NCI-H524 treated with DMSO at 0.1 percent for 48 hours (cell line): ENCODE measurements at regions not wholly inside any gene's neighbourhood (a gene's known extent, or its start where the extent isn't known, plus 50 kb on each side); places are given as distances from the start of the nearest gene placed in this dataset.
A peak's percentile ranks its signal among the peaks of the same experiment; 100 is the strongest.
"Not testable (repeated sequence)": the region's sequence is repeated elsewhere in the genome, so short reads cannot be mapped to it uniquely, and the experiment has no call there.

Experiments used
- DNase-seq: peaks from one replicate; lab custom pipeline; 2025; lab: John Stamatoyannopoulos, UW

DNA sequence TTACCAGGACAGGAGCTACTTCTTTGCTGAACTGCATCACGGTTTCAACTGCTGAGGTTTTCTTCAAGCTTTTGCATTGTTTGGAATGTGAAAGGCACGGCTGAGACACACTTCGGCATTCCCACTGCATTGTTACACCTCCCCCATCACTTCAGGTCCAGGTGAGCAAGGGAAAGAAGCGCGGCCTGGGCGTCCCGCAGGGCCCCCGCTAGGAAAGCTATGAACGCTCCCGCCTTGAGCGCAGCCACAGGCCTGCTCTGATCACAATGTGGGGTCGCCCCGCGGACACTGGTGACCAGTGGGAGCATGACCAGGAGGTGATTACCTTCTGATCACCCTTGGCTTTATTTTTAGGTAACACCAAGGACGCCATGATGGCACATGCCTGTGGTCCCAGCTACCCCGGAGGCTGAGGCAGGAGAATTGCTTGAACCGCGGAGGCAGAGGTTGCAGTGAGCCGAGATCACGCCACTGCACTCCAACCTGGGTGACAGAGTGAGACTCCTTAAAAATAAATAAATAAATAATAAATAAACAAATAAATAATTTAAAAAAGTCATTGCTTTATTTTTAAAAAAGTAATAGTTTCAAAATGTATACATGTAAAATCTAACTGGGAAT, 82.2 kb upstream of the ANTXRL start:
- DNase-seq, result not testable (repeated sequence)

DNA sequence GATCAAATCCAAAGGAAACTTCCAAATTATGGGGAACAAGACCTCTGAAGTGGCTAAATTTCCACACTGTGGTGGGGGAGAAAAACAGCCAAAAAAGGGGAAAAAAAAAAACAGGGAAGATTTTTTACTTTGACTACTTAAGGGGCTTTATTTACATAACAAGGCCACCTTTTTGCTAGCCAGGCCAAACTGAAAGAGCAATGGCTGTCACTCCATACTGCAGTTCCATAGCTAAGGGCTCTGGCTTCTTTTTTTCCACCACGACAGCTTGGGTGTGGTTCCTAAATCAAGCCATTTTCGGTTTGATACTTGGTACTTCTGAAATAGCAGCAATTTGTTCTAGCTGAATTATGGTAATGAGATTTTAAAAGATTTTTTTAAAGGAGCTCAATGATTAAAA, 76.4 kb upstream of the ANTXRL start:
- not testable (repeated sequence) for DNase-seq

DNA sequence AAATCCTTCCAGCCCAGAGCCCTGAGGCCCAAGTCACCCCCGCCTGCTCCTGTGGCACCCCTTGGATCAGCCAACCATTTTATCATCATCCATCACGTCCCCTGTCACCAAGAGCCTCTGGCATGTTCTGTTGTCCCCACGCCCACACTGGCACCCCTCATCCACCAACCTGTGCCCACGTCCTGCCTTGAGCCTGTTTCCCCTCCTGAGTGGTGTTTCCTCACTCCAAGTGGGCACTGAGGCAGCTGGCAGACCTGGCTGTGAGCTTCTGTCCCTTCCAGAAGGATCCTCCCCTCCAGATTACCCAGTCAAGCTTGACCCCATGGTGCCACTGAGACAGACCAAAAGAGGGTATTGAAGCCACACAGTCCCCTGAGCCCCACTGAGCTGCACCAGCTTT, 71.4 kb upstream of the ANTXRL start:
- no peak for DNase-seq

DNA sequence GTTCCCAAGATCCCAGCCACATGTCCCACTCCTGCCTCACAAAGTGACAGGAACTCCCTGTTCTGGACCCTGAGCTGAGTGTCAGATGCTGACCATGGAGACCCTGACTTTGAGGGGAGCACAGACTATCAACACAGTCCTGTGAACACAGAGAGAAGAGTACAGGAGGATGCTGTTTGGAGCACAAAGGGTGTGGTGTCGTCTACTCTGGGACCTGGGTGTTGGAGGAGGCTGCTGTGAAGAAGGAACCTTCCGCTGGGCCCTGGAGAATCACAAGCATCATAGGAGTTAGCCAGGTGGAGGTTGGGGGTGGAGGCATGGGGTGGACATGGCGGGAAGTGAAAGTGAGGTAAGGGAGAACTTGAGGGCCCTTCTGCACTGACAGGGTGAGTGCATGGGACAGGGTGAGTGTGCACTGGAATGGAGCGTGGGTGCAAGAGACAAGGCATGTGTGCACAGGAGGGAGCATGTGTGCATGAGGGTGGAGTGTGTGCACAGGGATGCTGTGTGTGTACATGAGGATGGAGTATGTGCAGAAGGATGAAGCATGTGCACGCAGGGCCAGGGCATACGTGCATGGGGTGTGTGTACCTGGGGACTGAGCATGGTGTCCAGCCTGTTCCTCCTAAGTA, 70.7 kb upstream of the ANTXRL start:
- no peak for DNase-seq

DNA sequence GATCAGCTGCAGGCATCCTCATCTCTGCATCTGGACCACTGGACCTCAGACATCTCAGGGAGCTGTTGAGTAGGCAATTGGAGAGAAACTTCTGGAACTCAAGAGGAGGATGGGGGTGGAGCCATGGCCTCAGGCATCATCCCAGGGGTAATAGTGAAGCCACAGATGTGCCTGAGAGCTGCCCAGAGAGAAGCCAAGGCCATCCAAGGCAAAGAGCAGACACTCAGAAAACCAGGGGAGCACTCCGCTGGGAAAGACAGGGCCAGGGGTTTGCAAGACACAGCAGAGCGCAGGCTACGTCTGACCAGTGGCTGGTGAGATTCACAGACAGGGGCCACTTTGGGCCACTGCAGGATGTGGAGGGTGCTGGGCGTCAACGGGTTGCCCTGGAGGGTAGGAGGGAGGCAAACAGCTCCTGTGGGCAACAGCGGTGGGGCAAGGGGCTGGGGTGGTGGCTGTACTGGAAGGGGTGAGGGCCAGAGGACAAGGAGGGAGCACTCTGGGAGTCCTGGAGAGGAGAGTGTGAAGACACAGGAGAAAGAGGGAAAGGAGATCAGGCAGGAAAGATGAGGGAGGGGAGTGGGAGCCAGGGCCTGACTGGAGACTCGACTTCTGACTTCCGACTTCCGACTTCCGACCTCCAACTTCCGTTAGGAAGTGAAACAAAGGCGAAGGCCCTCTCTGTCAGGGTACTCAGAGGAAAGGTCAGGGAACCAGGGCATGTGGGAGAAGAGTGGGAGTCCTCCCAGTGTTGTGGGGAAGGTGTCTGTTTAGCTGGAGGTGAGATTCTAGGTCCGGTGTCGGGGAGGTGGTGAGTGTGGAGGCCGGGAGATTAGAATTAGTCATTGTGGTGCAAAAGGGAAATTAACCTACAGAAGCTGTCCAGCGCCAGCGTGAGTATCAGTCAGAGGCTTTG, 69.7 kb upstream of the ANTXRL start:
- no peak for DNase-seq

DNA sequence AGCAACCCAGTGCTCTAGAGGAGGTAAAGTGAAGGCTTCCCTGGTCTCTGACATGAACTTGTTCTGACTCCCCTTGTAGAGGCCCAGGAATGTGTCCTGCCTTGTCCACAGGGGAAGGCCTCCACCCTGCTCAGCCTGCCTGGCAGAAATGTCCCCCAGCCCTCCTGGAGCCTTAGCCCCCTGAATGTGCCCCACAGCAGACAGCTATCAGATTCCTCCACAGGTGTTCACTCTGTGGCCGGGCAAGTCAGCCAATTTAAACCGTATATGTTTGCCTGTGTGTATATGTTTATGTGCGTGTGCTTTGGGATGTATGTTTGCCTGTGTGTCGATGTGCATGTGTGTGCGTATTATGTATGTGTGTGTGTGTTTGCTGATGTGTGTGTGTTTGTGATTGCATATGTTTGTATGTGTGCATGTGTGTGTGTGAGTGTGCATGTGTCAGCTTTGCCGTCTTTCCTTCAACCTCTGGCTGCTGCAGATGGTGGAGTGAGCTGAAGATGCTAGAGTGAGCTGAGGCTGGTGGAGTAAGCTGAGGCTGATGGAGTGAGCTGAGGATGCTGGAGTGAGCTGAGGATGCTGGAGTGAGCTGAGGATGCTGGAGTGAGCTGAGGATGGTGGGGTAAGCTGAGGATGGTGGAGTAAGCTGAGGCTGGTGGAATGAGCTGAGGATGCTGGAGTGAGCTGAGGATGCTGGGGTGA, 68.9 kb upstream of the ANTXRL start:
- no peak for DNase-seq

DNA sequence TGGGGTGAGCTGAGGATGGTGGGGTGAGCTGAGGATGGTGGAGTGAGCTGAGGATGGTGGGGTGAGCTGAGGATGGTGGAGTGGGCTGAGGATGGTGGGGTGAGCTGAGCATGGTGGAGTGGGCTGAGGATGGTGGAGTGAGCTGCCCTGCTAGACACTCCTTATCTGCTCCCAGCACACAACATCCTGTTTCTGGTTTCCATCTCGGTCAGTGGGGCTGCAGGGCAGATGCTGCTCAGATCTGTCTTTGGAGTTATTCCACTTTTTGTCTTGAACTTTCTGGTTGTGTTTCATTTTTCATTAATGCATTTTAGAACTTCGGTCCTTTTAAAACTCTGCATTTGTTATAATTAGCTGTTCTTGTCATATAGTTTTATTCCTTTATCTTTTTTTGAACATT, 67.9 kb upstream of the ANTXRL start:
- no peak for DNase-seq

DNA sequence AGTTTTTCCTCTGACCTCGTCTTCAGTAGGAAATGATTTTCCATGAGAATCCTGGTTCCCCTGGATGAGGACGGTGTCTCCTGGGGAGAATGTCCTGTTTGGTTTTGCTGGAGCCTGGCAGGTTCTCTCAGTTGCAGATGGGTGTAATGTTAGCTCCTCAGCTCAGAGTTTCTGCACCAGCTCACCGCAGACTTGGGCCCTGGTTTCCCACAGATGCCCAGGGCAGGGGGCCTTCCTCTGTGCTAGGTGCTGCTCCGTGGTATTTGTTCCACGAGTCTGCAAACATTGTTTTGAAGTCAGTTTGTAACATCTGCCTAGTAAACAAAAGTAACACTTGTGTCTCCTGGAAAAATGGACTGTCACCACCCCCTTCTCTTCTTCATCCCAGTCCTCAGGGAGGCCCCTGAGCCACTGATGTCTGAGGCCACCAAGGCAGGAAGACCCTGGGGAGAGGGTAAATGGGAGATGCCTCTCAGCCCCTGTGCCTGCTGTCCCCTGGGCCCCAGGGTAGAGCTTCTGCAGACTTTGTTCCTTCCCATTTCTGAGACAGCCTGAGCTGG, 67.3 kb upstream of the ANTXRL start:
- DNase-seq, result not testable (repeated sequence)

DNA sequence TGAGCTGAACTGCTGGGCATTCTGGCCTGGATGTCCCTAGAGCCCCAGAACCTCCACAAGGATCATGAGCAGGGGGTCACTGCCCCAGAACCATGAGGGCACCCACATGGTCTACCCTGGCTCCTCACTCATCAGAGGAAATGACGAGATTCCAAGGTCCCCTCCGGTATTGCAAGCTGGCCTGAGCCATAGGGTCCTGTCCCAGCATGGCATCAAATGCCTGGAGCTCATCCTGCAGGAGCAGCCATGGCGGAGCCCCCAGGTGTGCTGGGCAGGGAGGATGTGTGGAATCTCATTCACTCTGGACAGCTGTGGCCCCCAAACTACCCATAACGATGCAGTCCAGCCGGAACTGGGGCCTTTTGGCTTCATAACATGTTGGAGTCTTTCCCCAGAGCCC, 66.6 kb upstream of the ANTXRL start:
- no peak for DNase-seq

DNA sequence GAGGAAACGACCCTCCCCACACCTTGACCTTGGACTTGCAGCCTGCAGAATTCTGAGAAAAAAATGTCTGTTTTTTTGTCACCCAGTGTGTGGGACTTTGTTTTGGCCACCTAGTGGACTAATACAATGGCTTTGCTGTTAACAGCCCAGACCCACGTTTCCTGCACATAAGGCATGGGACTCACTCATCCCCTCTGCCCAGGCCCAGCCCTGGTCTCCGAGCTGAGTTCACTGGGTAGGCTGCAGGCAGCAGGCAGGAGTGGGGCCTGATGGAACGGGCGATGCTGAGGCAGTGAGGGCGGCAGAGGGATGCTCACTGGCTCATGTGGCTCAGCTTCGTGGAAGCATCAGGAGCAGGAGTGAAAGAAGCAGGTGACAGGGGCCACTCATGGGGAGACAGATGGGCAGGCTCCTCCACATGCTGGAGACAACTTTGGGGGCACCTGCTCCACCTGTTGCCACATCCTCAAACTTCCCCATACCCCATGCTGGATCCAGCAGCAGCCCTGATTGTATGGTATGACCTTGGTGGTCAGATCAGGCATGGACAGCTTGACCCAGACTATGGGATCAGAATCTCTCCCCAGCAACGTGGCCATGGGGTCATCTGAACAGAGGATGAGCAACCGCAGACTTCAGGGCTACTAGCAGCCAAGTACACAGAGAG, 65.8 kb upstream of the ANTXRL start:
- no peak for DNase-seq

DNA sequence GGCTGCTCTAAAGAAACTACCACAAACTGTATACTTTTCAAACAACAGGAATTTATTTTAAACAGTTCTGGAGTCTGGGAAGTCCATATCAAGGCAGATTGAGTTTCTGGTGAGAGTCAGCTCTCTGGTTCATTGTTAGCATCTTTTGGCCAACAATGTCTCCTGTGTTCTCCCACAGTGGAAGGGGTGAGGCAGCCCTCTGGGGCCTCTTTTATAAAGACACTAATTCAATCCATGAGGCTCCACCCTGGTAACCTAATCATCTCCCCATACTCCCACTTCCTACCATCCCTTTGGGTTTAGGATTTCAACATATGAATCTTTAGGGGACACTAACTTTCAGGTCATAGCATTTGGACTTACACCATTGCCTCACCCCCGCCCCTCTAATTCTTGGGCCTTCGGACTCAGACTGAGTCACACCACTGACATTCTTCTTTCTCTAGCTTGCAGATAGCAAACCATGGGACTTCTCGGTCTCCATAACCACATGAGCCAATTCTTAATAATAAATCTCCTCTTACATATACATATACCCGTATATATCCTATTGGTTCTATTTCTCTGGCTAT, 64.3 kb upstream of the ANTXRL start:
- DNase-seq, result no peak

DNA sequence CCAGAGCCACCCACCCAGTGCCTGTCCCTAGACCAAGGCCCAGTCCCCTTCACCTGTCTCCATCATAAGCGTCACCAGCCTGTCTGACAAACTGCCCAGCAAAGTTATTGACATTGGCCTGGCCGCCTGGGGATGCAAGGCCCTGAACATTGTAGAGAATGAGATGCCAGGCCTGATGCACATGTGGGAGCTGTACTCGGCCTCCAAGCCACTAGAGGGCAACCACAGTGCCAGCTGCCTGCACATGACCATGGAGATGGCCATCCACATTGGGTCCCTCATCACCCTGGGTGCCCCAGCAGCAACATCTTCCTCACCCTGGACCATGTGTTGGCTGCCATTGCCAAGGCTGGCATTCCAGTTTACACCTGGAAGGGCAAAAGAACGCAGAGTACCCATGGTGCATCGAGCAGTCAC, 63.7 kb upstream of the ANTXRL start:
- DNase-seq, result no peak

DNA sequence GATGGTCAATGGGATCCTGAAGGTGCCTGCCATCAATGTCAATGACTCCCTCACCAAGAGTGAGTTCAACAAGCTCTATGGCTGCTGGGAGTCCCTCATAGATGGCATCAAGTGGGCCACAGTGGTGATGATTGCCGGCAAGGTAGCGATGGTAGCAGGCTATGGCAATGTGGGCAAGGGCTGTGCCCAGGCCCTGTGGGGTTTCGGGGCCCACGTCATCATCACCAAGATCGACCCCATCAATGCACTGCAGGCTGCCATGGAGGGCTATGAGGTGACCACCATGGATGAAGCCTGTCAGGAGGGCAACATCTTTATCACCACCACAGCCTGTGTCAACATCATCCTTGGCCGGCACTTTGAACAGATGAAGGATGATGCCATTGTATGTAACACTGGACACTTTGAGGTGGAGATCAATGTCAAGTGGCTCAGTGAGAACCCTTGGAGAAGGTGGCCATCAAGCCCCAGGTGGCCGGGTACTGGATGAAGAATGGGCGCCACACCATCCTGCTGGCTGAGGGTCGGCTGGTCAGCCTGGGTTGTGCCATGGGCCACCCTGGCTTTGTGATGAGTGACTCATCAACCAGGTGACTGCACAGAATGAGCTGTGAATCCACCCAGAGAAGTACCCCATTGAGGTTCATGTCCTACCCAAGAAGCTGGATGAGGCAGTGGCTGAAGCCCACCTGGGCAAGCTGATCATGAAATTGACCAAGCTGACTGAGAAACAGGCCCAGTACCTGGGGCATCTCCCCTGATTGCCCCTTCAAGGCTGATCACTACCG, 63.0 kb upstream of the ANTXRL start:
- DNase-seq, result no peak

DNA sequence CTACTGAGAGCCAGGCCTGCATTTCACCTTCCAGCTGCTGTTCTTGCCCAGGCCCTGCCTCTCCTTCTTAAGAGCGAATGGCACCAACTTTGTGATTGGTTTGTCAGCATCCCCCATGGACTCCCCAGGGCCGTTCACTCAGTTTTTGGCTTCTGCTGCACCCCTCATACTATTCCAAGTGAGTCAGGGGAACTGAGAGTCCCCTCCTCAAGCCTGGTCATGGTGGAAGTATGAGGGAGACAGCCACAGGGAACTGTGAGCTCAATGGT, 62.4 kb upstream of the ANTXRL start:
- no peak for DNase-seq

DNA sequence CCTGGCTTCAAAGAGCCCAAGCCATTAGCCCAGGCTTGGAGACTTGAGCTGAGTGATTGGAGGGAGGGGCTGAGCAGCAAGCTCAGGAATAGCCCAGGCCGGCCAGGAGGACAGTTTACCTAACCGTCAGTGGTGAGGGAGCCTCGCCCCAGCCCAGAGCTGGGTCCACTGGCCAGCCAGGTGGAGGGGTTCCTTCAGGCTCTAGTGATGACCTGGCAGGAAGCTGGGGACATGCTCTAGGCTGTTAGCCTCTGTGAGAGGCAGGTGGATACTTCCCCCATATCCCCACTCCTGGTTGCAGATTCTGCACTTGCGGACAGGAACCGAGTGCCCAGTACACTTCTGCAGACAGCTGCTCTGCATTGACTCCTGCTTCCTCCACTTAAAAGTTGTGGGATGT, 61.2 kb upstream of the ANTXRL start:
- no peak for DNase-seq

DNA sequence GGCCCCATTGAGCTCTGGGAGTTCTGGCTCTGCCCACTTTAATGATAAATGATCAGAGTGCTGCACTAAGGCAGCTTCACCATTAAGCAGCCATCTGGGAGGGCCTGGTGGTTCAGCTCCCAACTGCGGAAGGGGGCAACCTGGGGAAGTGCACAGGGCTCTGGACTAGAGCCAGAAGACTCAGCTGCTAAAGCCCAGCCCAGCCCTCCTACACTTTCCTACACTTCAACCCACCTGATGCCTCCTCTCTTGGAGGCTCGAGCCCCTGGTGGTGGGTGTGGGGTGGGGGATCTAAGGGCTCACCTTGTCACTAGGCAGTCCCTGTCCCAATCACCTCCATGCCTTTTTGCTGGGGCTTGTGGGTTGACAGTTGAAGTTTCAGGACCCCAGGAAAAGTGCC, 60.6 kb upstream of the ANTXRL start:
- DNase-seq, result peak; percentile 24

DNA sequence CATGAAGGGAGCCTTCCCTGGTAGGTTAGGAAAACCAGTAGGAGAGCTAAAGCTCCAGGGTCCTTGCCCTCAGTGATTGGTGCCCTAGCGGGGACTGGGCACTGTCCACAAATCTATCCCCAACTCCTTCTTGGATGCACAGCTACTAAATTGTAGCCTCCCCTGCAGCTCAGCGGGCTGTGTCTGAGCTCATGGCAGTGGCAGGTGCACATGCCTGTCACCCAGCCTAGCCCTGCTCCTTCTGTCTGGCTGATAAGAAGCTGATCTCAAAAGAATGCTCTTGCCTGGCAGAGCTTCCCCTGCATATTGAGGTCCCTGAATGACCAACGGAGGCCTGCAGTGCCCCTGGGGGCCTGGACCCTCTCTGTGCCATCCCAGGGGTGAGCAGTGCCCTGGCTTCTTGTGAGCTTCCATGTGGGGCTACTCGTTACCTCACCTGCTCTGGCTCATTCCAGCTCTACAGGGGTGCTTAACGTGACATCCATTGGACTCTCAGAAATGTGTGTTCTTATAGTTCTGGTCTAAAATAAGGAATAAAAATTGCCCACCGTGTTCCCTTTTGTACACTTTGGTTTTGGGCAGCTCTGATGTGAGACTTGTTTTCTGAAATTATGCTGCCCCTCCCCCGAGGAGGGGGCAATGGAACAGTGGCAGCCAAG, 59.8 kb upstream of the ANTXRL start:
- DNase-seq, result no peak

DNA sequence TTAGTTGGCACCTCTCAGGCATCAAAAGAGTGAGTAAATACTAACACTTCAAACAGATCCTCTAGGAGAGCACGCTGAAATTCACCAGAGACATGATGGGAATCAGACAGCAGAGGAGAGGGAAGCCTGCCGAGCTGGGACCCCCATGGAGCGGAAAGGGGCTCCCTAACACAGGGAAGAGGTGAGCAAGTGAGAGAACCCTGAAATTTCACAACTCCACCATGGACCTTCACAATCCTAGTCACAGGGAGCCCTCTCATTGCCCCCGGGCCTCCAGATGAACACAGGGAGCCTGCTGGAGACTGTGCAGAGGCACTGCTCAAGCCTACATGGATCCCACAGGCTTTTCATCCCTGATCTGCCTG, 59.2 kb upstream of the ANTXRL start:
- no peak for DNase-seq

DNA sequence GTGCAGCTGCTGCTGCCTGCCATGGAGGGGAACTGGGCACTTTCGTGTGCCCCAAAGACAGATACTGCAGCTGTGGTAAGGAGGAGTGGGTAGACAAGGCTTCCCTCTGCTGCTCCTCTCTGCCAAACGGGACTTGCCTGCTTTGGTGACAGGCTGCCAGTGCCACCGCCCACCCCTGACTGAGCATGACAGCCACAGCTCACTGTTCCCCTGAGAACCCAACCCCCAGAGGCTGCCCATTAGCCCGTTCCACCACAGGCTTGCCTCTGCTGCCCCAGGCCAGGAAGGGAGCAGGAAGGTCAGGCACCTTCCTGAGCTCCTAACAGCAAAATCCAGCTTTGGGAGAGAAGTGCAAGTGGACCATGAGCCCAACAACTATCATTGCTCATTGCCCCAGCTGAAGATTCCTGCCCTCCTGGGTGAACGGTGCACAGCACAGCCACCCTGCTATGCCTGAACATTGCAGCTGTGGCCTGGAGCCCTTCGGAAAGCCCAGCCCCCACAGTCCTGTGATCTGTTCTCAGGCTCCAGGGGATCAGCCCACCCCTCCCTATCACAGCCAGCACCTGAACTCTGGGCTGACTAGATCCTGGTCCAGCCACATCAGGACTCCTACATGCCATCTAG, 58.7 kb upstream of the ANTXRL start:
- no peak for DNase-seq

DNA sequence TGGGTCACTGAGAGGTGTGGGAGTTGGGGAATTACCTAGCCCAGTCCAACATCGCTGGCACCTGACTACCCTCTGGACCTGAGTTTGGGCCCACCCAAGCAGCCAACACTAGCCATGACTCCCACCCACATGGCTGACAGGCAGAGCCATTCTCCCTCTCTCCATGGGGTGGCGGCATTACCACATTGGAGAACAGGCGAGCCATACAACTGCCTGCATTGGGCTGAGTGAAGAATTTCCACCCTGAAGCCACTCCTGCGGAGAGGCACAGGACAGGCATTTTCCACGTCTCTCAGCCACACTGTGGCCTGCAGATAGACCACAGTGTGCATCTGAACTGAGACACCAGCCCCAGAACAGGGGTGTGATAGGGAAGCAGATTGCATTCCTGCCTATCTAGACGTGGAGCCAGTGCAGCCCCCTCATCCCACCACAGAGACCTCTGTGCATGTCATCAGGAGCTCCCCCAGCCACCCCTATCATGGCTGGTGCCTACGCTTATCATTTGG, 58.2 kb upstream of the ANTXRL start:
- DNase-seq, result no peak
